Activated T-cell treated with anti-CD3 and anti-CD28 coated beads for 24 hours (primary cell): ENCODE measurements at regions not wholly inside any gene's neighbourhood (a gene's known extent, or its start where the extent isn't known, plus 50 kb on each side); places are given as distances from the start of the nearest gene placed in this dataset.

Experiments used
- DNase-seq: peaks from one replicate; pipeline ENCODE4 v3.0.0-alpha.2; 2020; ENCODE audit warnings: low read depth

GRCh38 chr2:120589771-120590608 is 145.7 kb upstream of the GLI2 start:
- no peak for DNase-seq

GRCh38 chr2:120590841-120591240 is 144.8 kb upstream of the GLI2 start:
- no peak for DNase-seq

DNA sequence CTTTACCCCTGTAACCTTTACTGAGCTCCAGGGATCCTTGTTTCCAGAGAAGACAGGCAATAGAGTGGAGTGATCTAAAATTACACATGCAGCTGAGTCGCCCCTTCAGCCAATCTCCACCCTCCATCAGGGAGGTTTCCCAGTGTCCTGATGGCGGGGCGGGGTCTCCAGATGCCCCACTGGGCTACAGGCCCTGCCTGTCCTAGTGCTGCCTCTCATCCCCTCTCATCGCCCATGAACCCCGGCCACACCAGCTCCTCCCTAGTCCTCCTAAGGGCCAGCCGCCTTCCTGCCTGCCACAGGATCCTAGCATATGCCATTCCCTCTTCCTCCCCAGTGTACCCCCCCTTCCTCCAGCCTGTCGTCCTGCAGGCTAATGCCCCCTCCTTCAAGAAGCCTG is 144.1 kb upstream of the GLI2 start:
- no peak for DNase-seq

DNA sequence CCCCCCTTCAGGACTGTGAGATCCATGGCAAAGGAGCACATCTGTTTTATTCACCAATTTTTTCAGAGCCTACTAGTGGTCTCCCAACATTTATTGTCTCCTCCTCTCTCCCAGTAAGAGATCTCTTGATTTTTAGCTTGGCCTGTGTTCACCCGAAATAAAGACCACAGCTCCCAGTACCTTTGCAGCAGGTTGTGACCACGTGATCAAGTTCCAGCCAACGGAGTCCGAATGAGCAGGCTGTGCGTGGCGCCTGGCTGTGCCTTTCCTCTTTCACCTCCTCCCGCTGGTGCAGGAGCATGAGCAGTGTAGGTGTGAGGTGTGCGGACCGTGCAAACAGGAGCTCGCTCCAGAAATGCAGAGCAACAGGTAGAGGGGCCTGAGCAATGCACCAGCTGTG is 143.6 kb upstream of the GLI2 start:
- DNase-seq = no peak

- no peak for DNase-seq
These were observed 141.6 kb upstream of the GLI2 start for GRCh38 chr2:120593921-120594686.

DNA sequence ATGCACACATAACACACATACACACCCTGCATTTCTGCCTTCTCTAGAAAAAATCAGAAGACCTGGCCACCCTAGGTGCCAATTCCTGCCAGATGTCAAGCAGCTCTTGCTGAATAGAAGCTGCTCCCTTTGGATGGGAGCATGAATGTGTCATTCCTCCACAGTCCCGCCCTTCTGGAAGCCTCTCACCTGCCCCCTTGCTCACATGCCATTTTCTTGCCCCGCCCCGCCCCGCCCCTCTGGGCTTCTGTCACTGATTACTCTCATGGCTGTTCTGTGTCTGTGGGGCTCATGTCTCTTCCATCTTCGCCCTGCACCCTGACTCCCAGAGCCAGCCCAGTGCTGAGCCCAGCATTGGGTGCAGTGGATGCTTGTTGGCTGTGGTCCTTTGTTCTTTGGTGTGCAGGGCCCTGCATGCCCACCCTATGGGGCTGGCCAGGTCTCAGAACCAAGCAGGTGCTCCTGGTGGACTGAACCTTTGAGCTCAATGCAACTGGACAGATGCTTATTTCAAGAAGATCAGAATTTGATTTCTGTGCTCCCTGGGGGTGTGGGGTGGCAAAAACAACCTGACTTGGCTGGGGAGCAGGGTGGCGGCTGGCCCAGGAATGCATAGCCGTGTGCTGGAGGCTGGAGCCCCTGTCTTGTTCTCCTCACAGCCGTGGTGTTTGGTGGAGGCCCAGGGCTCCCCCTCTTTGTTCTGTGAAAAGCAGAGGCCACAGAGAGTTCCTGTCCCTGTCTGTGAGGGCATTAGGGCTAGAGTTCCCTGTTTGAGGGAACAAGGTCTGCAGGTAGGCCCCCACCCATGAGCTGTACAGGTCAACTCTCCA is 140.6 kb upstream of the GLI2 start:
- DNase-seq = no peak

- no peak for DNase-seq
These were observed 139.9 kb upstream of the GLI2 start for GRCh38 chr2:120595739-120596138.

GRCh38 chr2:120596191-120596811 is 139.4 kb upstream of the GLI2 start:
- DNase-seq = no peak

DNA sequence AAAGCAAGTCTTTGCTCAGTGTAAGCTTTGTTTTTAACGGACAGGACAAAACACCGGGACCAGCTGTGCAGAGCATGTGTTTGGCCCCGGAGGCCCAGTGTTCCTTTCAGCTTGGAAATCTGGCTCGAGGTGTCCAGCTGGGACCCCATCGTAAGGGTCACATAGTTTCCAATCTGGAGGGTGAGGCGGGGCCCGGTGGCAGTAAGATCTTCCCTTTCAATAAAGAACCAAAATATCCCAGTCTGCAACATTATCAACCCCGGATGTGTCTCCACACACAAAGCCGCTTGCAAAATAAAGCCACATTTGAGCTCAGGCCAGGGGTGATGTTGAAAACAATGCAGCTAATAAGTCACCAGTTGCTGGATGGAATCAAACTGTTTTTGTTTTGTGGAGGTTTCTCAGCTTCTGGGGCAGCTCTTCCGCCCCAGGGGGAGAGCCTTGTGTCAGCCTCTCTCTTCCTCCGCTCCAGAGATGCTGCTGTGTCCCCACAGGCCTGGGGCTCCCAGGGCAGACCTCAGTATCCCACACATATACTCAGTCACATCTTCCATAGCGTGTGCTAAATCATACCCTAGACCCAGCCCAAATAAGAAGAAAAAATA is 138.6 kb upstream of the GLI2 start:
- DNase-seq = no peak

DNA sequence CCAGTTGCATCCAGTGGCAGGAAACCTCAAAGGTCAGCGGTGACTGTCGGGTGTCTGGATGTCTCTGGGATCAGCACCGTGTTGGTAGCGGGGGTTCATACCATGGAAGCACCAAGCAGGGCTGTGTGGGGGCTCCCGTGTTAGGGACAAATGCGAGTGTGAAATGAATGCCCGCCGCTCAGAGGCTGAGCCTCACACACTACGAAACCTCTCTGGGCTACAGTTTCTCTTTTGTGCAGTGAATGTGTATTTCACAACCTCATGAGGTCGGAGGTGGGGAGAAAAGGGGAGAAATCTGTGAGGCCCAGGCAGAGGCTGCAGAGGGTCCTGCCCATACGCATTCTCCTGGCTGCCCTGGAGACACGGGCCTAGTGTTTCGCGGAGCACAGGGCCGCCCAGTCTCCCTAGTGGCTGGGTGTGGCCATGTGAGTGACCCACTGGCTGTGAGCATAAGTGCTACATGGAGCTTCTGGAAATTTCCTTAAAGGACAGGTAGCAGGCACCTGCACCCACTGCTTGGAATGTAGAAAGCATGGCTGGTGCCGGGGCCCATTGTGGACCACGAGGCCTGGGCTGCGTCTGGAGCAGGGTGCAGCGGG is 138.0 kb upstream of the GLI2 start:
- DNase-seq = no peak

- no peak for DNase-seq
These were observed 137.3 kb upstream of the GLI2 start for GRCh38 chr2:120598416-120598815.

DNA sequence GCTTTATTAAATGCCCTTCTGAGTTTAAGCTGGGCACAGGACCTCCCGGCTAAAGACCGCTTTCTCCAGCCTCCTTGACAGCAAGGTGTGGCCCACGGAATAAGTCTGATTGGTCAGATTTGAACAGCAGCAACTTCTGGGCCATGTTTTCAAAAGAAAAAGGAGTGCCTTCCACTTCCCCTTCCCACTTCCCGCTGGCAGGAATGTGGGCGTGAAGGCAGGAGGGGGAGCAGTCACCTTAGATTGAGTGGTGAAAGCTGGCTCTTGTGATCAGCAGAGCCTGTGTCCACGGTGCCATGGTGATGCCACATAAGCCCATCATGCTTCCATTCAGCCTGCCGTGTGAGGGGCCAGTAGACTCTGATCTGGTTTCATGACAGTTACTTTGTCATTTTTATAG is 136.6 kb upstream of the GLI2 start:
- DNase-seq = no peak

GRCh38 chr2:120599656-120600055 is 136.0 kb upstream of the GLI2 start:
- no peak for DNase-seq

DNA sequence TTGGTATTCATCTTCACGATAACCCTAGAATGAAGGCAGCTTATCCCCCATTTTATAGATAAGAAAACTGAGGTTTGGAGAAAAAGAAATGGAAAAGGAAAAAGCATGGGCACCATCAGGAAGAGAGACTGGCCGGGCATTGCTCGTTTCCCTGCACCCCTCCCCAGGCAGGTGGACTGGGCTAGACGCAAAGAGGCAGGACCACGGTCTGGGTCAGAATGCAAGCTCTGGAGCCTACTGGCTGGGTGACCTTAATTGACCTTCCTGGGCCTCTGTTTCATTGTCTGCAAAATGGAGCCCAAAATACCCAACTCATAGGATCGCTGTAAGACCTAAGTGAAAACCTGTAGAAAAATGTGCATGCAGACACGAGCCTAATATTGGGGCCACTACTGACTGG is 135.3 kb upstream of the GLI2 start:
- no peak for DNase-seq

GRCh38 chr2:120600786-120601185 is 134.9 kb upstream of the GLI2 start:
- no peak for DNase-seq

- DNase-seq = no peak
These were observed 134.1 kb upstream of the GLI2 start for GRCh38 chr2:120601566-120601965.

DNA sequence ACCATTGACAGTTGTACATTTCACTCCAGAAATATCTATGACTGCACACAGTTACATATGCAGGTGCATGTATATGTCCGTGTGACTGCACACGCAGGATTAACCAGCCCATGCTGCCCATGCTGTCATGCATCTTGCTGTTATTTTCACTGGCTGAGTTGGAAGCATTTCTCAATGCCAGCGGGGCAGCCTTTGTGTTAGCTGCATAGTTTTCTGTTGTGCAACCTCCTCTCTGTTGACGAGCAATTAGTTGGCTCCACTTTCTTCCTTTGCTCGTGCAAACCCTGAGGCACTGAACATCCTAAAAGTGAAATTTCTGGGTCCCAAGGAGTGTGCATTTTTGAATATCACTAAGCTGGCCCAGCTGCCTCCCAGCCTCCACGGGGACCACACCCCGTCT is 133.4 kb upstream of the GLI2 start:
- no peak for DNase-seq

DNA sequence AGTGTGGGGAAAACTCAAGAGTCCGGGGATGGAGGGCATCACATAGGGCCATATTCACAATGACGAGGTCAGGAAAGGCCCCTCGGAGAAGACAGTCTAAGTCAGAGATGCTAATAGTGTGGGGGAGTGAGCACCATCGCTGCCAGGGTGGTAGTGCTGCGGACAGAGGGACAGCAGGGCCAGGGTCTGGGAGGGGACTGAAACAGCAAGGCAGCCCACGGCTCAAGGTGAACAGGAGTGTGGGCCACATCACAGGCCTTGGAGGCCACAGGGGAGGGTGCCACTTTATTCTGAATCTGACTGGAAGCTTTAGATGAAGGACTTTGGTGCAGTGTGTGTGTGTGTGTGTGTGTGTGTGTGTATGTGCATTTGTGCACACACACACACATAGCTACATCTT is 130.9 kb upstream of the GLI2 start:
- no peak for DNase-seq

GRCh38 chr2:120605231-120605935 is 130.3 kb upstream of the GLI2 start:
- DNase-seq = no peak

DNA sequence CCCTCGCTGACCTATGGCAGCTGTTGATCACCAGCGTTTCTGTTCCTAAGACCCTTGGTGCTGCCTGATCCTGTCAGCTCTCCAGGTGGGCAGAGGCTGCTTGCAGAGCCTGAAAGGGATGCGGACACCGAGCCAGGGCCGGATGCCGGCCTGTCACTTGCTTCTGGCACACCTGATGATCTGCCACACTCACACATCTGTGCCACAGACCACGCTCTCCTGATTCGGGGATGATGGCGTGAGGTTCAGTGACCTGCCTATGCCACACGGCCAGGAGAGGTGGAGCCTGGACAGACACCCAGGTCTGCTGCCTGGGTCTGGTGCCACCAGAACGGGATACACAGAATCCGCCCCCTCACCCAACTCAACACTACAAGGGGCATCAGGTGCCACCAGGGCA is 129.4 kb upstream of the GLI2 start:
- DNase-seq = no peak

GRCh38 chr2:120606931-120607330 is 128.7 kb upstream of the GLI2 start:
- DNase-seq = no peak
